Right lobe of liver (tissue), 4 donors: ENCODE measurements at regions not wholly inside any gene's neighbourhood (a gene's known extent, or its start where the extent isn't known, plus 50 kb on each side); places are given as distances from the start of the nearest gene placed in this dataset.

Source experiments
- CTCF ChIP-seq, 4 donors: fragments of 200-600 bp in 3 of 4; fragments of 450-650 bp in 1 of 4; IDR thresholded peaks; one replicate each; pipeline versions ENCODE4 v1.5.1 to v1.8.0; 2016 to 2022; ENCODE audit warnings: antibody characterized with exemption in 4 of 4, mild to moderate bottlenecking in 2 of 4
- POLR2A ChIP-seq: fragments of 450-650 bp; IDR thresholded peaks from one replicate; pipeline ENCODE4 v1.6.1; 2017; ENCODE audit warnings: antibody characterized with exemption, mild to moderate bottlenecking
- donor health status: DM: no; HTN: no; CAD: no.
- donor health status: DM: no; HTN: no; CAD: no.
- donor health status: DM: no; HTN: yes; CAD: no.

DNA sequence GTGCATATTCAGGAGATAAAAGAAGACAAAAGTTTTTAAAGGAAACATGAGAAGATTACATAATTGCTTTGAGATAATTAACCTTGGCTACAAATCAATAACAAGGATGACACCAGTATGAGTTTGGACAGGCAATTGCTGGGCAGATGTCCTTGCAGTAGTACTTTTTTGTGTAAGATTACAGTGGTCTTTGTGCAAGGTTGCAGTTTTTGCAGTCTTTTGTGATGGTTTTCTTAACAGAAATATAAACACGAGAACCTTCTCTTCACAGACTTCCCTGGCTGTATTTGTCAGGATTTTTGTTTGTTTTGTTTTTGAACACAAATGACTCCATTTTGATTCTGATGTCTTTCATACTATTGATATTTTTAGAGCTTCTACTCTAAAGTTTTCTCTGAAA is 128.3 kb upstream of the ALCAM start:
- TF ChIP-seq CTCF (IDR thresholded peaks at IDR 0.05) (no peak), POLR2A (no peak)
